ENCODE measurements at regions not wholly inside any gene's neighbourhood (a gene's known extent, or its start where the extent isn't known, plus 50 kb on each side); places are given as distances from the start of the nearest gene placed in this dataset.
"Not testable (repeated sequence)": the region's sequence is repeated elsewhere in the genome, so short reads cannot be mapped to it uniquely, and the experiment has no call there.

- Histone ChIP-seq H3K27me3 (no peaks in the 10 kb centered on the region), H3K4me3 (no peak overlapping the region), H3K27ac (no peak overlapping the region), H3K4me1 (no peaks in the 10 kb centered on the region), H3K36me3 (no peaks in the 10 kb centered on the region), H3K9me3 (no peaks in the 10 kb centered on the region)
- TF ChIP-seq POLR2A (IDR thresholded peaks at IDR 0.05) (no peak), POLR2AphosphoS5 (IDR thresholded peaks at IDR 0.05) (no peak), EP300 (IDR thresholded peaks at IDR 0.05) (no peak), CTCF (IDR thresholded peaks at IDR 0.05) (no peak)
- no peak for ATAC-seq
- WGBS, 2 donors (ENCODE audit: low coverage in 1 of 2), result 14 to 51% methylated on average over 1 to 4 of the region's 4 CpGs
These were observed 303.0 kb upstream of the GJE1 start for GRCh38 chr6:141829566-141830360.

GRCh38 chr6:141824350-141824749 lies 308.4 kb upstream of the GJE1 start:
- no peak overlapping the region for H3K27ac ChIP-seq
- no peaks in the 10 kb centered on the region for H3K4me1 ChIP-seq
- 50 to 55% methylated on average over 1 of the region's 1 CpG for WGBS, 2 donors (ENCODE audit: low coverage in 1 of 2)
- no peaks in the 10 kb centered on the region for H3K9me3 ChIP-seq
- H3K4me3 ChIP-seq, result no peak overlapping the region
- TF ChIP-seq POLR2AphosphoS5 (IDR thresholded peaks at IDR 0.05) (no peak), CTCF (IDR thresholded peaks at IDR 0.05) (no peak), POLR2A (IDR thresholded peaks at IDR 0.05) (no peak), EP300 (IDR thresholded peaks at IDR 0.05) (no peak)
- ATAC-seq, result no peak
- H3K27me3 ChIP-seq, result no peaks in the 10 kb centered on the region
- no peaks in the 10 kb centered on the region for H3K36me3 ChIP-seq

GRCh38 chr6:141815039-141815438 lies 317.7 kb upstream of the GJE1 start:
- H3K4me3 ChIP-seq, ATAC-seq, H3K36me3 ChIP-seq, H3K27ac ChIP-seq, H3K9me3 ChIP-seq, H3K4me1 ChIP-seq, H3K27me3 ChIP-seq: not testable (repeated sequence)
- no CpG with 5 or more reads among the region's 16 CpGs for WGBS, 2 donors (ENCODE audit: low coverage in 1 of 2)

- no peaks in the 10 kb centered on the region for H3K36me3 ChIP-seq
- no peak overlapping the region for H3K27ac ChIP-seq
- no peaks in the 10 kb centered on the region for H3K27me3 ChIP-seq
- no peak for ATAC-seq
- 73 to 78% methylated on average over 2 of the region's 2 CpGs for WGBS, 2 donors (ENCODE audit: low coverage in 1 of 2)
- H3K9me3 ChIP-seq, result no peaks in the 10 kb centered on the region
- no peak overlapping the region for H3K4me3 ChIP-seq
- TF ChIP-seq CTCF (IDR thresholded peaks at IDR 0.05) (no peak), POLR2AphosphoS5 (IDR thresholded peaks at IDR 0.05) (no peak), EP300 (IDR thresholded peaks at IDR 0.05) (no peak), POLR2A (IDR thresholded peaks at IDR 0.05) (no peak)
- H3K4me1 ChIP-seq, result no peaks in the 10 kb centered on the region
These were observed 322.8 kb upstream of the GJE1 start for GRCh38 chr6:141809901-141810300.

- no peaks in the 10 kb centered on the region for H3K4me1 ChIP-seq
- ATAC-seq, result no peak
- 65 to 100% methylated on average over 1 of the region's 1 CpG for WGBS, 2 donors (ENCODE audit: low coverage in 1 of 2)
- H3K27me3 ChIP-seq, result no peaks in the 10 kb centered on the region
- no peak overlapping the region for H3K4me3 ChIP-seq
- no peaks in the 10 kb centered on the region for H3K36me3 ChIP-seq
- no peaks in the 10 kb centered on the region for H3K9me3 ChIP-seq
- TF ChIP-seq POLR2AphosphoS5 (IDR thresholded peaks at IDR 0.05) (no peak), EP300 (IDR thresholded peaks at IDR 0.05) (no peak), CTCF (IDR thresholded peaks at IDR 0.05) (no peak), POLR2A (IDR thresholded peaks at IDR 0.05) (no peak)
- no peak overlapping the region for H3K27ac ChIP-seq
These were observed 324.1 kb upstream of the GJE1 start for GRCh38 chr6:141808662-141809061.

- not testable (repeated sequence) for H3K27me3 ChIP-seq, H3K9me3 ChIP-seq, H3K36me3 ChIP-seq, H3K4me3 ChIP-seq, ATAC-seq, H3K4me1 ChIP-seq, H3K27ac ChIP-seq
- 100% methylated on average over 1 of the region's 1 CpG; no CpG with 5 or more reads in 1 of the 2 donors for WGBS, 2 donors (ENCODE audit: low coverage in 1 of 2)
These were observed 331.8 kb upstream of the GJE1 start for GRCh38 chr6:141800973-141801372.
